MCF 10A (cell line): ENCODE measurements at regions not wholly inside any gene's neighbourhood (a gene's known extent, or its start where the extent isn't known, plus 50 kb on each side); places are given as distances from the start of the nearest gene placed in this dataset.
"Not testable (repeated sequence)": the region's sequence is repeated elsewhere in the genome, so short reads cannot be mapped to it uniquely, and the experiment has no call there.

Experiments used
- BruUV-seq: library from RNA; stranded (reverse); fragments of 400-500 nt; replicated peaks from 2 replicates; lab custom pipeline; 2021; lab: Mats Ljungman, UMichigan
- CTCF ChIA-PET: fragments of 300-600 bp; sonication (Branson Sonifier 250); formaldehyde crosslinking; extraction: SDS; loops from one replicate; lab custom pipeline; 2021; ENCODE audit warnings: antibody characterized with exemption, inconsistent platforms; lab: Yijun Ruan, JAX
- POLR2A ChIA-PET: fragments of 300-600, 350-650 bp; sonication (Branson Sonifier 250); formaldehyde crosslinking; extraction: SDS; loops from one replicate; lab custom pipeline; 2020; ENCODE audit warnings: antibody characterized with exemption, inconsistent platforms; lab: Yijun Ruan, JAX
- DNase-seq: peaks from one replicate; pipeline ENCODE4 v3.0.0-alpha.2; 2018; ENCODE audit not compliant: unreplicated experiment
- H3K27ac Mint-ChIP-seq: one replicate; pipeline ENCODE4 v1.8.0; 2022; ENCODE audit warnings: mild to moderate bottlenecking, low read depth, mixed read lengths; ENCODE audit not compliant: unreplicated experiment
- H3K27me3 Mint-ChIP-seq: one replicate; pipeline ENCODE4 v1.8.0; 2022; ENCODE audit warnings: mixed read lengths; ENCODE audit not compliant: insufficient read depth, unreplicated experiment
- H3K36me3 Mint-ChIP-seq: one replicate; pipeline ENCODE4 v1.8.0; 2022; ENCODE audit warnings: mild to moderate bottlenecking, moderate library complexity, mixed read lengths; ENCODE audit not compliant: insufficient read depth, unreplicated experiment
- H3K4me1 Mint-ChIP-seq: one replicate; pipeline ENCODE4 v1.8.0; 2022; ENCODE audit warnings: mixed read lengths; ENCODE audit not compliant: insufficient read depth, unreplicated experiment
- H3K4me3 Mint-ChIP-seq: one replicate; pipeline ENCODE4 v1.8.0; 2022; ENCODE audit warnings: mild to moderate bottlenecking, moderate library complexity, mixed read lengths; ENCODE audit not compliant: unreplicated experiment
- H3K9me3 Mint-ChIP-seq: one replicate; pipeline ENCODE4 v1.8.0; 2022; ENCODE audit warnings: mixed read lengths; ENCODE audit not compliant: unreplicated experiment
- intact Hi-C: fragments of 100-400 bp; cut with micrococcal nuclease; formaldehyde crosslinking; loops from 2 replicates; pipeline ENCODE4 v1.14.1; 2022

DNA sequence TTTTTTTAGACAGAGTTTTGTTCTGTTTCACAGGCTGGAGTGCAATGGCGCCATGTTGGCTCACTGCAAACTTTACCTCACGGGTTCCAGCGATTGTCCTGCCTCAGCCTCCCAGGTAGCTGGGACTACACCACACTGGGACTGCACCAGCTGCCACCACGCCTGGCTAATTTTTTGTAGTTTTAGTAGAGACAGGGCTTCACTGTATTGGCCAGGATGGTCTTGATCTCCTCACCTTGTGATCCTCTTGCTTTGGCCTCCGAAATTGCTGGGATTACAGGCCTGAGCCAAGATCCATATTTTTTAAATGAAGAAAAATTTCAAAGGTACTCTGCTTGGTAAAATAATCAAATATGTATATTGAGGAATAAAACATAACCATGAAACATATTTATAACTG lies 195.8 kb upstream of the TPTE start:
- H3K36me3 Mint-ChIP-seq, H3K4me3 Mint-ChIP-seq, H3K27ac Mint-ChIP-seq, H3K4me1 Mint-ChIP-seq, DNase-seq, H3K27me3 Mint-ChIP-seq, POLR2A ChIA-PET, BruUV-seq, intact Hi-C loops, CTCF ChIA-PET: not testable (repeated sequence)
- peaks cover 39% of the 10 kb centered on the region for H3K9me3 Mint-ChIP-seq

DNA sequence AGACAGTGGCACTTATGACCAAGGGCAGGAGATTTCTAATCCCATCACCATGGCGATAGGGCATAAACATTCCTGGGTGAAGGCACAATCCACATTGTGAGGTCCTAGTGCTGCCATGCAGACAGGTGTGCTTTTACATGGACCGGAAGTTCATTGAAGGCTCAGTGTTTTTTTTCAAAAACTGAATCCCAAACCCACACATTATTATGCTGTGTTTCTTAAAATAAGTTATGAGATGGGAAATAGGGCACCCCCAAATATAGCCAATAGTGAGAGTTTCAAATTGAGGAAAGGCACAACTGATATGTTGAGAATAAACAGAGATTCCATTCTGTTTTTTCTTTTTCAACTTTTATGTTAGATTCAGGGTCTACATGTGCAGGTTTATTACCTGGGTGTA lies 195.2 kb upstream of the TPTE start:
- H3K4me1 Mint-ChIP-seq, intact Hi-C loops, H3K27ac Mint-ChIP-seq, CTCF ChIA-PET, BruUV-seq, H3K36me3 Mint-ChIP-seq, POLR2A ChIA-PET, H3K4me3 Mint-ChIP-seq, DNase-seq, H3K27me3 Mint-ChIP-seq: not testable (repeated sequence)
- H3K9me3 Mint-ChIP-seq = peaks cover 44% of the 10 kb centered on the region

- CTCF ChIA-PET, BruUV-seq: not testable (repeated sequence)
Observed at GRCh38 chr21:10328646-10329045, 192.7 kb upstream of the TPTE start.

GRCh38 chr21:10330641-10331119 lies 190.7 kb upstream of the TPTE start:
- H3K4me3 Mint-ChIP-seq, H3K27me3 Mint-ChIP-seq, POLR2A ChIA-PET, H3K36me3 Mint-ChIP-seq, BruUV-seq, H3K4me1 Mint-ChIP-seq, H3K27ac Mint-ChIP-seq, CTCF ChIA-PET, DNase-seq, intact Hi-C loops: not testable (repeated sequence)
- peaks cover 45% of the 10 kb centered on the region for H3K9me3 Mint-ChIP-seq

More at GRCh38 chr21:10328646-10329045, 192.7 kb upstream of the TPTE start:
- H3K4me1 Mint-ChIP-seq, H3K4me3 Mint-ChIP-seq, POLR2A ChIA-PET, H3K36me3 Mint-ChIP-seq, intact Hi-C loops, H3K27ac Mint-ChIP-seq, DNase-seq, H3K27me3 Mint-ChIP-seq: not testable (repeated sequence)
- peaks cover 44% of the 10 kb centered on the region for H3K9me3 Mint-ChIP-seq

DNA sequence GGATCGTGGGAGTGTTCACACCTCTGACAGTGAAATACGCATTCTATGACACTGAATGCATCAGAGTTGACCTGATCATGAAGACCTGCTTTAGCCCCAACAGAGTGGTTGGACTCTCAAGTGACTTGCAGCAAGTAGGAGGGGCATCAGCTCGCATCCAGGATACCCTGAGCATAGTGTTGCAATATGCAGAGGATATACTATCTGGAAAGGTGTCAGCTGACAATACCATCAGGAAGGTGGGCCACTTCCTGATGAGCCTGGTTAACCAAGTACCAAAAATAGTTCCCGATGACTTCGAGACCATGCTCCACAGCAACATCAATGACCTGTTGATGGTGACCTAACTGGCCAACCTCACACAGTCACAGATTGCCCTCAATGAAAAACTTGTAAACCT lies 190.2 kb upstream of the TPTE start:
- H3K4me1 Mint-ChIP-seq, H3K27me3 Mint-ChIP-seq, H3K27ac Mint-ChIP-seq, CTCF ChIA-PET, intact Hi-C loops, DNase-seq, POLR2A ChIA-PET, BruUV-seq, H3K4me3 Mint-ChIP-seq, H3K36me3 Mint-ChIP-seq: not testable (repeated sequence)
- H3K9me3 Mint-ChIP-seq = peaks cover 48% of the 10 kb centered on the region

- H3K27me3 Mint-ChIP-seq, H3K4me3 Mint-ChIP-seq, intact Hi-C loops, CTCF ChIA-PET, H3K36me3 Mint-ChIP-seq, H3K4me1 Mint-ChIP-seq, H3K27ac Mint-ChIP-seq, POLR2A ChIA-PET, DNase-seq, BruUV-seq: not testable (repeated sequence)
- H3K9me3 Mint-ChIP-seq = peaks cover 50% of the 10 kb centered on the region
Observed at GRCh38 chr21:10332935-10333334, 188.4 kb upstream of the TPTE start.

GRCh38 chr21:10334391-10334790 lies 187.0 kb upstream of the TPTE start:
- BruUV-seq, H3K4me3 Mint-ChIP-seq, DNase-seq, H3K27me3 Mint-ChIP-seq, H3K27ac Mint-ChIP-seq, CTCF ChIA-PET, H3K4me1 Mint-ChIP-seq, POLR2A ChIA-PET, H3K36me3 Mint-ChIP-seq, intact Hi-C loops: not testable (repeated sequence)
- H3K9me3 Mint-ChIP-seq = peaks cover 49% of the 10 kb centered on the region

GRCh38 chr21:10342261-10342956 lies 179.0 kb upstream of the TPTE start:
- CTCF ChIA-PET, H3K27ac Mint-ChIP-seq, H3K4me1 Mint-ChIP-seq, H3K27me3 Mint-ChIP-seq, DNase-seq, H3K4me3 Mint-ChIP-seq, POLR2A ChIA-PET, BruUV-seq, intact Hi-C loops, H3K36me3 Mint-ChIP-seq: not testable (repeated sequence)
- peaks cover 59% of the 10 kb centered on the region for H3K9me3 Mint-ChIP-seq

DNA sequence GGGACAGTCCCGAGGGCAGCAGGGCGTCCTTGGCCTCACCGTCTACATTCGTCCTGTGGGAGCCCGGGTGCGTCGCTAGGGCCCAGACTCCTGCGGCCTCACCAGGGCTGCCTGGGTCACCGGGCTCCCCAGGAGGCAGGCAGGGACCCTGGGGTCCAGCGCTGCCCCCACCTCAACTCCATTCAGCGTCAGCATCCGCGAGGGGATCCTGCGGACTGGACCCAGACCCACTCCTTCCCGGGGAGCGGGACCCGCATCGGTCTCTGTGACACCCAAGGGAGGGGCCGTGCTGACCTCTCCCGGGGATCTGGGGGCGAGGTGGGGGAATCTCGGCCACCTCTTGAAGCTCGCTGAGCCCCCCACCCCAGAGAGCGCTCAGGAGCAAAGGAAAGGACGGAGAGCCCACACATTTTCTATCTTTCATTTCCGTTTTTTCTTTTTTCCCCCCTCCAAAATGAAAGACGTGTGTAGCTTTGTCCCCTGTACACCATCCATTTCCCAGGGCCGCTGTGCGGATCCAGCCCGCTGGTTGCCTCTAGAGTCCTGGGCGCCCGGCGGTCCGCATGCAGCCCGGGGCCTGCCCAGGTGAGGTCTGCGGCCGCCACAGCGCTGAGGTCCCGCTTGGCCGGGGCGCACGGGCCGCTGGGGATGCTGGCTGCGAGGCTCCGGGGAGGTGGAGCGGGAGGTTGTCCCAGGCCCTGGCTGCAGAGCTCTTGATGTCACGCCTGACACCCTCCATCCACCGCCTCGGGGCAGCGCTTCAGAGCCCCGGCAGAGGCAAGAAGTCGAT lies 178.0 kb upstream of the TPTE start:
- BruUV-seq = not testable (repeated sequence)

More for the DNA sequence above, 178.0 kb upstream of the TPTE start:
- H3K9me3 Mint-ChIP-seq = peaks cover 50% of the 10 kb centered on the region
- CTCF ChIA-PET, POLR2A ChIA-PET, DNase-seq, H3K36me3 Mint-ChIP-seq, H3K27ac Mint-ChIP-seq, H3K27me3 Mint-ChIP-seq, H3K4me1 Mint-ChIP-seq, intact Hi-C loops, H3K4me3 Mint-ChIP-seq: not testable (repeated sequence)
